Breast epithelium (tissue), 4 donors: ENCODE measurements at regions not wholly inside any gene's neighbourhood (a gene's known extent, or its start where the extent isn't known, plus 50 kb on each side); places are given as distances from the start of the nearest gene placed in this dataset.

Source experiments
- DNase-seq, 2 donors: peaks; one replicate each; pipeline ENCODE4 v3.0.0-alpha.2; 2019; ENCODE audit warnings: low spot score in 2 of 2
- H3K27ac ChIP-seq, 2 donors: fragments of 200-600 bp; sonication (generic) in 1 of 2; one replicate each; pipeline ENCODE4 v1.5.1; 2016 to 2019; ENCODE audit warnings: mild to moderate bottlenecking in 1 of 2
- H3K27me3 ChIP-seq, 2 donors: fragments of 200-600 bp; sonication (generic) in 1 of 2; one replicate each; pipeline versions ENCODE4 v1.5.1 to v1.6.0; 2017 to 2019; ENCODE audit warnings: control low read depth in 1 of 2, mild to moderate bottlenecking in 1 of 2
- H3K36me3 ChIP-seq: fragments of 200-600 bp; one replicate; pipeline ENCODE4 v1.5.1; 2019
- H3K4me1 ChIP-seq, 2 donors: fragments of 200-600 bp; sonication (generic); one replicate each; pipeline ENCODE4 v1.5.1; 2016 to 2019; ENCODE audit warnings: control low read depth in 1 of 2
- H3K4me3 ChIP-seq, 3 donors: fragments of 200-600 bp; sonication (generic); 1 replicate in 2 of 3; 2 replicates in 1 of 3; pipeline ENCODE4 v1.5.1; 2016 to 2019; ENCODE audit warnings: mild to moderate bottlenecking in 3 of 3, moderate library complexity in 2 of 3
- H3K9me3 ChIP-seq, 2 donors: fragments of 200-600 bp; sonication (generic) in 1 of 2; one replicate each; pipeline ENCODE4 v1.5.1; 2016 to 2019; ENCODE audit warnings: control low read depth in 1 of 2
- CTCF ChIP-seq, 3 donors: fragments of 450-650 bp; IDR thresholded peaks; one replicate each; pipeline ENCODE4 v1.5.1; 2016 to 2017; ENCODE audit warnings: antibody characterized with exemption in 3 of 3, mild to moderate bottlenecking in 3 of 3, moderate library complexity in 3 of 3
- POLR2A ChIP-seq: fragments of 450-650 bp; IDR thresholded peaks from one replicate; pipeline ENCODE4 v1.6.1; 2016; ENCODE audit warnings: antibody characterized with exemption, mild to moderate bottlenecking, moderate library complexity
- POLR2AphosphoS5 ChIP-seq, 3 donors: sonication (generic); formaldehyde crosslinking; IDR thresholded peaks; one replicate each; pipeline ENCODE4 v1.6.1; 2017; ENCODE audit warnings: antibody characterized with exemption in 3 of 3
- intact Hi-C: fragments of 100-400 bp; cut with DNase I; formaldehyde crosslinking; loops from one replicate; pipeline ENCODE4 v1.15.1; 2023; ENCODE audit warnings: low total_unique reads

- Histone ChIP-seq H3K4me1 (no peaks in the 10 kb centered on the region), H3K27ac (no peak overlapping the region), H3K9me3 (no peaks in the 10 kb centered on the region), H3K36me3 (no peaks in the 10 kb centered on the region), H3K27me3 (no peaks in the 10 kb centered on the region), H3K4me3 (no peak overlapping the region)
- intact Hi-C loops = no loop called here
- DNase-seq = no peak
- no peak for TF ChIP-seq POLR2A
- no peak for TF ChIP-seq CTCF (IDR thresholded peaks at IDR 0.05)
- no peak for TF ChIP-seq POLR2AphosphoS5 (IDR thresholded peaks at IDR 0.05)
Measured at GRCh38 chr5:125776656-125777139, 646.5 kb upstream of the GRAMD2B start.

- Histone ChIP-seq H3K36me3 (no peaks in the 10 kb centered on the region), H3K27me3 (no peaks in the 10 kb centered on the region), H3K4me3 (no peak overlapping the region), H3K9me3 (no peaks in the 10 kb centered on the region), H3K27ac (no peak overlapping the region), H3K4me1 (no peaks in the 10 kb centered on the region)
- TF ChIP-seq POLR2AphosphoS5 (IDR thresholded peaks at IDR 0.05) = no peak
- TF ChIP-seq CTCF (IDR thresholded peaks at IDR 0.05) = no peak
- no peak for TF ChIP-seq POLR2A
- intact Hi-C loops = no loop called here
- DNase-seq = no peak
Measured at GRCh38 chr5:125778791-125779190, 644.4 kb upstream of the GRAMD2B start.

- intact Hi-C loops = no loop called here
- peaks cover 0 to 12% of the 10 kb centered on the region in 2 donors for H3K9me3 ChIP-seq
Measured at GRCh38 chr5:125785407-125785806, 637.8 kb upstream of the GRAMD2B start.

GRCh38 chr5:125786021-125786420, 637.2 kb upstream of the GRAMD2B start:
- intact Hi-C loops = no loop called here
- no peak for TF ChIP-seq POLR2AphosphoS5 (IDR thresholded peaks at IDR 0.05)
- no peak for TF ChIP-seq POLR2A
- no peak for TF ChIP-seq CTCF (IDR thresholded peaks at IDR 0.05)
- Histone ChIP-seq H3K27me3 (no peaks in the 10 kb centered on the region), H3K27ac (no peak overlapping the region), H3K9me3 (peaks cover 0 to 12% of the 10 kb centered on the region in 2 donors), H3K4me1 (no peaks in the 10 kb centered on the region), H3K36me3 (no peaks in the 10 kb centered on the region), H3K4me3 (no peak overlapping the region)
- DNase-seq = no peak

More at GRCh38 chr5:125785407-125785806, 637.8 kb upstream of the GRAMD2B start:
- Histone ChIP-seq H3K4me3 (no peak overlapping the region), H3K27ac (no peak overlapping the region), H3K27me3 (no peaks in the 10 kb centered on the region), H3K4me1 (no peaks in the 10 kb centered on the region), H3K36me3 (no peaks in the 10 kb centered on the region)
- TF ChIP-seq POLR2AphosphoS5 (IDR thresholded peaks at IDR 0.05) (no peak), CTCF (IDR thresholded peaks at IDR 0.05) (no peak), POLR2A (no peak)
- no peak for DNase-seq

- DNase-seq = no peak
- Histone ChIP-seq H3K4me3 (no peak overlapping the region), H3K27me3 (no peaks in the 10 kb centered on the region), H3K9me3 (no peaks in the 10 kb centered on the region), H3K4me1 (no peaks in the 10 kb centered on the region), H3K27ac (no peak overlapping the region), H3K36me3 (no peaks in the 10 kb centered on the region)
- intact Hi-C loops = no loop called here
- TF ChIP-seq POLR2A = no peak
- TF ChIP-seq POLR2AphosphoS5 (IDR thresholded peaks at IDR 0.05) = no peak
- no peak for TF ChIP-seq CTCF (IDR thresholded peaks at IDR 0.05)
Measured at GRCh38 chr5:125793470-125793869, 629.7 kb upstream of the GRAMD2B start.
